Mesothelial cell of epicardium (in vitro differentiated cells): ENCODE measurements at regions not wholly inside any gene's neighbourhood (a gene's known extent, or its start where the extent isn't known, plus 50 kb on each side); places are given as distances from the start of the nearest gene placed in this dataset.

Experiments
- DNase-seq, 2 experiments: peaks; one replicate each; pipeline ENCODE4 v3.0.0; 2021; ENCODE audit warnings: low spot score in 2 of 2; ENCODE audit not compliant: unreplicated experiment in 2 of 2
- H3K27ac Mint-ChIP-seq: 2 replicates; pipeline ENCODE4 v1.8.0; 2021; ENCODE audit warnings: mixed read lengths
- H3K27me3 Mint-ChIP-seq: 2 replicates; pipeline ENCODE4 v1.8.0; 2021; ENCODE audit warnings: low read depth, mixed read lengths
- H3K36me3 Mint-ChIP-seq: 2 replicates; pipeline ENCODE4 v1.8.0; 2021; ENCODE audit warnings: mixed read lengths
- H3K4me1 Mint-ChIP-seq: 2 replicates; pipeline ENCODE4 v1.8.0; 2021; ENCODE audit warnings: mixed read lengths
- H3K4me3 Mint-ChIP-seq: 2 replicates; pipeline ENCODE4 v1.8.0; 2021; ENCODE audit warnings: mild to moderate bottlenecking, moderate library complexity, mixed read lengths
- H3K9me3 Mint-ChIP-seq: 2 replicates; pipeline ENCODE4 v1.8.0; 2021; ENCODE audit warnings: mixed read lengths
- TF ChIP-seq, protein P1 (sequence below): fragments of 200-600 bp; sonication (generic); IDR thresholded peaks from one replicate; pipeline ENCODE4 v1.5.0; 2021; ENCODE audit warnings: antibody characterized with exemption; ENCODE audit not compliant: unreplicated experiment

DNA sequence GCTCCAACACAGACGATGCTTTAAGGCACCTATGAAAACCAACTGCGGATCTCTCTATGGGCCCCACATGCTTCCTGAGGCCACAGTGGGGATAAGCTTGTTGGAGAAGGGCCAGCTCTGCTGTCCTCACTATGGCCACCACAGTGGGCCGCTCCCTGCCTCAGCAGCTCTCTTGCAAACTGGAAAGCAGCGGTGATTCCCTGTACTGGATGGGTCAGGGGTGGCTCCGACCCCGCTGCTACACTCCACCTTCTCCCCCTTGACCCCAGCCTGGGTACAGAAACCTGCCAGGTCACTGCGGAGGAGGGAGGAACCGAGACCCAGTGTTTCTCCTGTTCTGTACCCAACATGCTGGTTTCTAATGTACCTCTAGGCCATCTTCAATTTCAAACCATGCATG, 403.9 kb downstream of the CTTN start:
- DNase-seq, result no peak
- no peak overlapping the region for H3K27ac Mint-ChIP-seq
- no peaks in the 10 kb centered on the region for H3K36me3 Mint-ChIP-seq
- peaks cover 5% of the 10 kb centered on the region for H3K4me1 Mint-ChIP-seq
- peaks cover 1% of the 10 kb centered on the region for H3K27me3 Mint-ChIP-seq
- TF ChIP-seq, protein P1, sequence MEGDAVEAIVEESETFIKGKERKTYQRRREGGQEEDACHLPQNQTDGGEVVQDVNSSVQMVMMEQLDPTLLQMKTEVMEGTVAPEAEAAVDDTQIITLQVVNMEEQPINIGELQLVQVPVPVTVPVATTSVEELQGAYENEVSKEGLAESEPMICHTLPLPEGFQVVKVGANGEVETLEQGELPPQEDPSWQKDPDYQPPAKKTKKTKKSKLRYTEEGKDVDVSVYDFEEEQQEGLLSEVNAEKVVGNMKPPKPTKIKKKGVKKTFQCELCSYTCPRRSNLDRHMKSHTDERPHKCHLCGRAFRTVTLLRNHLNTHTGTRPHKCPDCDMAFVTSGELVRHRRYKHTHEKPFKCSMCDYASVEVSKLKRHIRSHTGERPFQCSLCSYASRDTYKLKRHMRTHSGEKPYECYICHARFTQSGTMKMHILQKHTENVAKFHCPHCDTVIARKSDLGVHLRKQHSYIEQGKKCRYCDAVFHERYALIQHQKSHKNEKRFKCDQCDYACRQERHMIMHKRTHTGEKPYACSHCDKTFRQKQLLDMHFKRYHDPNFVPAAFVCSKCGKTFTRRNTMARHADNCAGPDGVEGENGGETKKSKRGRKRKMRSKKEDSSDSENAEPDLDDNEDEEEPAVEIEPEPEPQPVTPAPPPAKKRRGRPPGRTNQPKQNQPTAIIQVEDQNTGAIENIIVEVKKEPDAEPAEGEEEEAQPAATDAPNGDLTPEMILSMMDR, result no peak
- H3K4me3 Mint-ChIP-seq, result no peak overlapping the region
- H3K9me3 Mint-ChIP-seq, result peaks cover 1% of the 10 kb centered on the region

DNA sequence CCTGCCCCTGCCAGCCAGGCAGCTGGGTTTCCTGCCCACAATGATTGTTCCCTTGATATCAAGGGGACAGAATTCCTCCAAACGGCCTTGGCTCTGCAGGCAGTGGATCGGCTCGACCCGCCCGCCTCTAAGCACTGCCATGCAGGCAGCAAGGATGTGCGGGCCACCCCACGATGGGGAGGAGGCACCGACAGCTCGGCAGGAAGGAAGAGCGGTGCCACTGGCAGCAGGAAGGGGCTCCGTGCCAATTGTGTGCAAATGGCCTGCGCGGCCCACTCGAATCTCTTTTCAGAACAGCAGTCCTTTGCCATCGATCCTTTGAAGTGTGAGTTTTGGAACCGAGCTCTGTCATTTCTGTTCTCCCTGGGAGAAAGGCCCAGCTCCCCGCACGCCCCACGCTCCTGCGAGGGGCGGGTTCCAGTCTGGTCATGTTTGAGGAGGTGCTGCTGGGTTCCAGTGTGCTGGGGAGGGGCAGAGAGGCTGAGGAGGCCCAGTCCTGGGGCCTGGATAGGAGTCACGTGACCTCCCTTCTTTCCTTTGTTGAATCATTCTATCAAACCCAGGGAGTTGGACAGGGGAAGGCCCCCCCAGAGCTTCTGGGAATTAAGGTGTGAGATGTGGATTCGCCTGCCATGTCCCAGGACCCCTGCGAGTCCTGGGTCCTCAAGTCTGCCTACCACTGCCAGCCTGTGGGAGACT, 406.0 kb downstream of the CTTN start:
- Mint-ChIP-seq H3K27me3 (peaks cover 1% of the 10 kb centered on the region), H3K9me3 (no peaks in the 10 kb centered on the region), H3K4me3 (no peak overlapping the region), H3K27ac (no peak overlapping the region), H3K4me1 (peaks cover 5% of the 10 kb centered on the region), H3K36me3 (no peaks in the 10 kb centered on the region)
- DNase-seq, result no peak
- TF ChIP-seq, protein P1, result no peak

DNA sequence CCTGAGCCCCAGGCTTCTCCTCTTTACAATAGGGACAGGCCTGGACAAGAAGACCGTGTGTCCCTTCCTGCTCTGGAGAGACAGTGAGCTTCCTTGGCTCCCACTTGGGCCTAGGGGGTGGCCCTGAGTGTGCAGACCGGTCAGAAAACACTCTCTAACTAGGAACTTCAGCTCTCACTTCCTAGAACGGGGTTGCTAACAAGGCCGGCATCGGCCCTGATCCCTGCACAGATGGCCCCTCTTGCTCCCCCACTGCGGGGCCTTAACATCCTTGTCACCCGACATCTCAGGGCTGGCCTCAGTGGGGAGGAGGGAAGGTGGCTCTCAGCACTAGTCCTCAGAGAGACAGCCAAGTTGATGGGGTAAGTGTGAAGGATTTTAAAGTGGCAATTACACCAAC, 406.9 kb downstream of the CTTN start:
- no peaks in the 10 kb centered on the region for H3K36me3 Mint-ChIP-seq
- no peak for DNase-seq
- peaks cover 5% of the 10 kb centered on the region for H3K4me1 Mint-ChIP-seq
- TF ChIP-seq, protein P1, result no peak
- H3K4me3 Mint-ChIP-seq, result no peak overlapping the region
- H3K27ac Mint-ChIP-seq, result no peak overlapping the region
- H3K9me3 Mint-ChIP-seq, result no peaks in the 10 kb centered on the region
- peaks cover 1% of the 10 kb centered on the region for H3K27me3 Mint-ChIP-seq

DNA sequence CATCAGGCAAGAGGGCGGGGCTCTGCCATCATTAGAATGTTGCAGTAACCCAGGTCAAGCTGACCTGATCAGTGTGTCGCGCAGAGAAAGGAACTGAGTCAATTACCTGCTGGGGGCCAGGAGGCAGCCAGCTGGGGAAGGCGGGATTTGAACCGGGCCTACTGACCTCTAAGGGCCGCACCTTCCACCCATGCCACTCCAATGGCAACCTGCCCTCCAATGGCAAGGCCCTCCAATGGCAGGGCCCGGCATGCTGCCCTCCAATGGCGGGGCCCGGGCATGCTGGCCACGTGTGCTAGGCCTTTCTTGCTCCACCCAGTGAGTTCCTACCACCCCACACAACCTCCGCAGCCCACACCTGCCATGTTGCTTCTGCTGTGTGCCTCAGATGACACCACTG, 407.6 kb downstream of the CTTN start:
- H3K27me3 Mint-ChIP-seq, result peaks cover 1% of the 10 kb centered on the region
- no peak overlapping the region for H3K27ac Mint-ChIP-seq
- no peaks in the 10 kb centered on the region for H3K36me3 Mint-ChIP-seq
- H3K9me3 Mint-ChIP-seq, result no peaks in the 10 kb centered on the region
- TF ChIP-seq, protein P1, result no peak
- no peak for DNase-seq
- H3K4me3 Mint-ChIP-seq, result no peak overlapping the region
- peaks cover 5% of the 10 kb centered on the region for H3K4me1 Mint-ChIP-seq

DNA sequence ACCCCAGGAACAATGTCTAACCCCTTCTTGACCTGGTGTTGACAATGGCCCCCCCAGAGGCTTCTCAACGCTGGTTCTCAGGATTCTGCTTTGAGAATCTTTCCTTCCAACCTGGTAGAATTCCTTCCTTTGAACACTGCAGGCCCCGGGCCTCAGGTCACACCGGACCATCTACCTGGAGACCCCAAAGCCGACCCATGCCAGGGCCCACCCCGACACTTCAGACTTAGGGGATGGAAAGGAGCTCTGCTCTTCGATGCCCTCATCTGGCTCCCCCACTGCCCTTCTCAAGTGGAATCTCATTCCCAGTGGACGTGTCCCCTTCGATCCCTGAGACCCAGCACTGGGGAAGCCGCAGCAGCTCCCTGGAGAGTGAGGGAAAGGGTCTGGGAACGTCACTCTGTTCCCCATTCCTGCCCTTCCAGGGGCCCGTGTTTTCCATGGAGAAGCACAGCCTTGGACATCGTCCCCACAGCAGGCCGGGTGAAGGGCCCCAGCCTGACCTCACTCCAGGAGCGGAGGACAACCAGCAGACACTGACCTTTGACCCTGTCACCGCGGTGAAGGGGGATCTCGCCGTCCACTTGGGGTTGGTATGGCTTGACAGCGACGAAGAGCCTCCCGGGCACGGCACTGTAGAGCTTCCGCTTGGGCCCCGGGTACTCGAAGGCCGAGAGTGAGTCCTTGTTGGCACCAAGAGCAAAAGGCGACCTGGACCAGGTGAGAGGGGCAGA, 408.3 kb downstream of the CTTN start:
- DNase-seq, result no peak
- no peak overlapping the region for H3K4me3 Mint-ChIP-seq
- TF ChIP-seq, protein P1, result no peak
- peaks cover 5% of the 10 kb centered on the region for H3K4me1 Mint-ChIP-seq
- H3K27ac Mint-ChIP-seq, result no peak overlapping the region
- H3K27me3 Mint-ChIP-seq, result no peaks in the 10 kb centered on the region
- H3K9me3 Mint-ChIP-seq, result no peaks in the 10 kb centered on the region
- H3K36me3 Mint-ChIP-seq, result no peaks in the 10 kb centered on the region
